ENCODE measurements at regions not wholly inside any gene's neighbourhood (a gene's known extent, or its start where the extent isn't known, plus 50 kb on each side); places are given as distances from the start of the nearest gene placed in this dataset.

DNA sequence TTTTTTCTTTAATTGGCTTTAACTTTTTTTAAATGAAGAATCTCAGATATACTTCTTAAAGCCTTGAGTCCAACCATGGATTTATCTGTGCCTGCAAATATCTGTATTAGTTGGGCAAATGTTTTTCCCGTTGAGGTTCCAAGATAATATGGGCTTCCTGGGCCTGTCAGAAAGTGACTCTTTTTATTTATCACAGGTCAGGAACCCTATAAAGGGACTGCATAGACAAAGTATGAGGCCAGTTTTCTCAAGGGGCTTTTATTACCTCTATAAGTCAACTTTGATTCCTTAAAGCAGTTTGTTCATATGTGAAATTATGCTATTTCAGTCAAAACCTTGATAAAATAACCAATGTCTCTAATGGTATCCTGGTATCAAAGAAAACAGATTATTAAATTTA is 80.2 kb upstream of the BMP2K start:
- no peak for TF ChIP-seq ZNF514 (tag by site-specific recombination; IDR thresholded peaks at IDR 0.05)
- TF ChIP-seq, protein P1, sequence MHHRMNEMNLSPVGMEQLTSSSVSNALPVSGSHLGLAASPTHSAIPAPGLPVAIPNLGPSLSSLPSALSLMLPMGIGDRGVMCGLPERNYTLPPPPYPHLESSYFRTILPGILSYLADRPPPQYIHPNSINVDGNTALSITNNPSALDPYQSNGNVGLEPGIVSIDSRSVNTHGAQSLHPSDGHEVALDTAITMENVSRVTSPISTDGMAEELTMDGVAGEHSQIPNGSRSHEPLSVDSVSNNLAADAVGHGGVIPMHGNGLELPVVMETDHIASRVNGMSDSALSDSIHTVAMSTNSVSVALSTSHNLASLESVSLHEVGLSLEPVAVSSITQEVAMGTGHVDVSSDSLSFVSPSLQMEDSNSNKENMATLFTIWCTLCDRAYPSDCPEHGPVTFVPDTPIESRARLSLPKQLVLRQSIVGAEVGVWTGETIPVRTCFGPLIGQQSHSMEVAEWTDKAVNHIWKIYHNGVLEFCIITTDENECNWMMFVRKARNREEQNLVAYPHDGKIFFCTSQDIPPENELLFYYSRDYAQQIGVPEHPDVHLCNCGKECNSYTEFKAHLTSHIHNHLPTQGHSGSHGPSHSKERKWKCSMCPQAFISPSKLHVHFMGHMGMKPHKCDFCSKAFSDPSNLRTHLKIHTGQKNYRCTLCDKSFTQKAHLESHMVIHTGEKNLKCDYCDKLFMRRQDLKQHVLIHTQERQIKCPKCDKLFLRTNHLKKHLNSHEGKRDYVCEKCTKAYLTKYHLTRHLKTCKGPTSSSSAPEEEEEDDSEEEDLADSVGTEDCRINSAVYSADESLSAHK (tag by site-specific recombination; IDR thresholded peaks at IDR 0.05) = no peak
- TF ChIP-seq ZNF626 (tag by site-specific recombination; IDR thresholded peaks at IDR 0.05) = no peak
- TF ChIP-seq ZNF792 (tag by site-specific recombination; IDR thresholded peaks at IDR 0.05) = no peak
- TF ChIP-seq ZNF335 (tag by site-specific recombination; conservative IDR thresholded peaks at IDR 0.05) = no peak
- no peak for TF ChIP-seq ZNF24 (tag by site-specific recombination; IDR thresholded peaks at IDR 0.05)
- no peak for TF ChIP-seq ZNF37A (tag by site-specific recombination; IDR thresholded peaks at IDR 0.05)
- TF ChIP-seq ZNF19 (tag by site-specific recombination; IDR thresholded peaks at IDR 0.05; ENCODE audit: low read depth) = no peak
- TF ChIP-seq, protein P2, sequence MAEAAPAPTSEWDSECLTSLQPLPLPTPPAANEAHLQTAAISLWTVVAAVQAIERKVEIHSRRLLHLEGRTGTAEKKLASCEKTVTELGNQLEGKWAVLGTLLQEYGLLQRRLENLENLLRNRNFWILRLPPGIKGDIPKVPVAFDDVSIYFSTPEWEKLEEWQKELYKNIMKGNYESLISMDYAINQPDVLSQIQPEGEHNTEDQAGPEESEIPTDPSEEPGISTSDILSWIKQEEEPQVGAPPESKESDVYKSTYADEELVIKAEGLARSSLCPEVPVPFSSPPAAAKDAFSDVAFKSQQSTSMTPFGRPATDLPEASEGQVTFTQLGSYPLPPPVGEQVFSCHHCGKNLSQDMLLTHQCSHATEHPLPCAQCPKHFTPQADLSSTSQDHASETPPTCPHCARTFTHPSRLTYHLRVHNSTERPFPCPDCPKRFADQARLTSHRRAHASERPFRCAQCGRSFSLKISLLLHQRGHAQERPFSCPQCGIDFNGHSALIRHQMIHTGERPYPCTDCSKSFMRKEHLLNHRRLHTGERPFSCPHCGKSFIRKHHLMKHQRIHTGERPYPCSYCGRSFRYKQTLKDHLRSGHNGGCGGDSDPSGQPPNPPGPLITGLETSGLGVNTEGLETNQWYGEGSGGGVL (tag by site-specific recombination; IDR thresholded peaks at IDR 0.05) = no peak
- TF ChIP-seq ZNF701 (tag by site-specific recombination; IDR thresholded peaks at IDR 0.05) = no peak
- TF ChIP-seq PATZ1 (tag by site-specific recombination; IDR thresholded peaks at IDR 0.05) = no peak
- TF ChIP-seq ZNF354C (tag by site-specific recombination; IDR thresholded peaks at IDR 0.05; ENCODE audit: borderline replicate concordance, low read depth) = no peak
- no peak for TF ChIP-seq ZNF548 (tag by site-specific recombination; IDR thresholded peaks at IDR 0.05)
- TF ChIP-seq ZNF501 (tag by site-specific recombination; IDR thresholded peaks at IDR 0.05) = no peak
- TF ChIP-seq, protein P3, sequence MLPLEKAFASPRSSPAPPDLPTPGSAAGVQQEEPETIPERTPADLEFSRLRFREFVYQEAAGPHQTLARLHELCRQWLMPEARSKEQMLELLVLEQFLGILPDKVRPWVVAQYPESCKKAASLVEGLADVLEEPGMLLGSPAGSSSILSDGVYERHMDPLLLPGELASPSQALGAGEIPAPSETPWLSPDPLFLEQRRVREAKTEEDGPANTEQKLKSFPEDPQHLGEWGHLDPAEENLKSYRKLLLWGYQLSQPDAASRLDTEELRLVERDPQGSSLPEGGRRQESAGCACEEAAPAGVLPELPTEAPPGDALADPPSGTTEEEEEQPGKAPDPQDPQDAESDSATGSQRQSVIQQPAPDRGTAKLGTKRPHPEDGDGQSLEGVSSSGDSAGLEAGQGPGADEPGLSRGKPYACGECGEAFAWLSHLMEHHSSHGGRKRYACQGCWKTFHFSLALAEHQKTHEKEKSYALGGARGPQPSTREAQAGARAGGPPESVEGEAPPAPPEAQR (tag by site-specific recombination; IDR thresholded peaks at IDR 0.05) = no peak
- TF ChIP-seq ZNF223 (tag by site-specific recombination; IDR thresholded peaks at IDR 0.05) = no peak
- no peak for TF ChIP-seq RBAK (tag by site-specific recombination; IDR thresholded peaks at IDR 0.05)
- TF ChIP-seq ZNF175 (tag by site-specific recombination; IDR thresholded peaks at IDR 0.05) = no peak
- no peak for TF ChIP-seq ZNF266 (tag by site-specific recombination; IDR thresholded peaks at IDR 0.05; ENCODE audit: low read depth)
- TF ChIP-seq KLF8 (tag by site-specific recombination; IDR thresholded peaks at IDR 0.05) = no peak
- no peaks in the 10 kb centered on the region for H3K4me1 ChIP-seq (ENCODE audit: control insufficient read depth, insufficient read depth, low read length)
- no peaks in the 10 kb centered on the region for H3K36me3 ChIP-seq (ENCODE audit: control insufficient read depth in 2 of 2, insufficient read depth in 1 of 2, low read length in 2 of 2)
- CTCF ChIA-PET = no interaction called here
- no peak overlapping the region for H3K27ac ChIP-seq (ENCODE audit: extremely low read depth, low read depth, low read length)
- POLR2A ChIA-PET = no interaction called here
- no peak overlapping the region for H3K4me3 ChIP-seq (ENCODE audit: low read depth, low read length)
- no peaks in the 10 kb centered on the region for H3K9me3 ChIP-seq (ENCODE audit: control insufficient read depth, insufficient read depth, low read depth, low read length)
